GM12891 (cell line): ENCODE measurements at regions not wholly inside any gene's neighbourhood (a gene's known extent, or its start where the extent isn't known, plus 50 kb on each side); places are given as distances from the start of the nearest gene placed in this dataset.

Experiments used
- DNase-seq: peaks from one replicate; pipeline ENCODE4 v3.0.0; 2011; ENCODE audit warnings: low spot score; ENCODE audit not compliant: insufficient read length
- FAIRE-seq: peaks from 2 replicates; lab custom pipeline; 2011; peaks lifted over from hg19 to GRCh38; lab: Jason Lieb, UNC
- PAX5 ChIP-seq: IDR thresholded peaks from 2 replicates; pipeline ENCODE4 v1.6.1; 2011; ENCODE audit warnings: low read length, moderate library complexity, mild to moderate bottlenecking; ENCODE audit not compliant: insufficient read depth, severe bottlenecking
- POLR2A ChIP-seq: IDR thresholded peaks from 2 replicates; pipeline ENCODE4 v1.6.1; 2011; ENCODE audit warnings: low read depth, low read length, control low read depth
- POLR2AphosphoS5 ChIP-seq: IDR thresholded peaks from 2 replicates; pipeline ENCODE4 v1.6.1; 2011; ENCODE audit warnings: low read depth, low read length, control low read depth
- POU2F2 ChIP-seq: IDR thresholded peaks from 2 replicates; pipeline ENCODE4 v1.6.1; 2011; ENCODE audit warnings: low read depth, mild to moderate bottlenecking, control low read depth, low read length, moderate library complexity
- SPI1 ChIP-seq: IDR thresholded peaks from 2 replicates; pipeline ENCODE4 v1.6.1; 2011; ENCODE audit warnings: low read depth, low read length, control low read depth
- TAF1 ChIP-seq: IDR thresholded peaks from 2 replicates; pipeline ENCODE4 v1.6.1; 2011; ENCODE audit warnings: low read depth, low read length, control low read depth

- FAIRE-seq, result no peak
- TF ChIP-seq POLR2AphosphoS5 (no peak), SPI1 (no peak), TAF1 (no peak), POLR2A (no peak), POU2F2 (no peak)
- no peak for DNase-seq
Observed at GRCh38 chr2:66821168-66821567, 386.2 kb downstream of the MEIS1 start.

- no peak for DNase-seq
- TF ChIP-seq POLR2A, result no peak
- no peak for TF ChIP-seq TAF1
- no peak for FAIRE-seq
Observed at GRCh38 chr2:66822186-66822585, 387.3 kb downstream of the MEIS1 start.

GRCh38 chr2:66824926-66825325 is 390.0 kb downstream of the MEIS1 start:
- no peak for DNase-seq
- FAIRE-seq, result no peak
- no peak for TF ChIP-seq SPI1
- TF ChIP-seq POLR2A, result no peak
- TF ChIP-seq POLR2AphosphoS5, result no peak
- TF ChIP-seq TAF1, result no peak
- no peak for TF ChIP-seq POU2F2
- no peak for TF ChIP-seq PAX5

DNA sequence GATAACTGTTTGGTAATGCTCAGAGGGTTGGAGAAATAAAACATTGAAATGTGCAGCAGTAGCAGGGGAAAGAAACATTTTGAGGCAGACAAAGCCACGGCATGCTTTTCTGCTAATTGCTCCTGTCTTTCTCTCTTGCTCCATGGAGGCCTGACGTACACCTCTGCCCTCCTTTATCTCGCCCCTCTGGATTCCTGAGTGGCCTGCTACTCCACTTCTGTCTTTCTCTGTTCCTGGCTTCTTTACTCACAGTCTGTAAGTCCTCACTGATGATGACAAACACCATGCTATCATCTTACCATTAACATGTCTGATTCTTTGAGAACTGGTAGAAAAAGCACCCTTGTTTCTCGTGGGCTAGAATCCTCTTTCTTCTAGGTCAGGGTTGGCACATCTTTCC is 392.9 kb downstream of the MEIS1 start:
- TF ChIP-seq TAF1 (no peak), SPI1 (no peak), POLR2AphosphoS5 (no peak), POU2F2 (no peak), POLR2A (no peak), PAX5 (no peak)
- no peak for FAIRE-seq
- no peak for DNase-seq

- FAIRE-seq (no peak), DNase-seq (no peak)
- no peak for TF ChIP-seq PAX5
- no peak for TF ChIP-seq POLR2A
- no peak for TF ChIP-seq SPI1
- no peak for TF ChIP-seq POU2F2
- TF ChIP-seq POLR2AphosphoS5, result no peak
- no peak for TF ChIP-seq TAF1
Observed at GRCh38 chr2:66828876-66829275, 394.0 kb downstream of the MEIS1 start.

DNA sequence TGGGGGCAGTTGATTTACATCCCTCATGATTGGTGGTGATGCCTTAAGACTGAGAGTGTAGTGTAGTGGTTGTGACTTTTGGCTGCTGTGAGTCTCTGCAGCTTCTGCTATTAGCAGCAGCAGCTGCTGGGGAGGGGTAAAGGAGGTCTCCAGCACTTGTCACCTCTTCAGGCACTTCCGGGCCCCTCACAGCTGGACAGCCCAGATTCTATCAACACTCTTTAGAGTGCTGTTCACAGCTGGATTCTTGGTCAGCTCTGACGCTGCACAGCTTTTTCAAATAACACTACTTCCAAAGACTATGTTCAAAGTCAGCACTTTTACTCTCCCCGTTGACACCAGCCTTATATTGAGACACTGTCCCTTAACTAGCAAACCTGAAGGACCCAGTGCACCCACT is 396.0 kb downstream of the MEIS1 start:
- FAIRE-seq, result no peak
- DNase-seq, result no peak
- no peak for TF ChIP-seq PAX5
- no peak for TF ChIP-seq TAF1
- no peak for TF ChIP-seq POLR2A
- no peak for TF ChIP-seq POLR2AphosphoS5
- no peak for TF ChIP-seq POU2F2
- no peak for TF ChIP-seq SPI1

DNA sequence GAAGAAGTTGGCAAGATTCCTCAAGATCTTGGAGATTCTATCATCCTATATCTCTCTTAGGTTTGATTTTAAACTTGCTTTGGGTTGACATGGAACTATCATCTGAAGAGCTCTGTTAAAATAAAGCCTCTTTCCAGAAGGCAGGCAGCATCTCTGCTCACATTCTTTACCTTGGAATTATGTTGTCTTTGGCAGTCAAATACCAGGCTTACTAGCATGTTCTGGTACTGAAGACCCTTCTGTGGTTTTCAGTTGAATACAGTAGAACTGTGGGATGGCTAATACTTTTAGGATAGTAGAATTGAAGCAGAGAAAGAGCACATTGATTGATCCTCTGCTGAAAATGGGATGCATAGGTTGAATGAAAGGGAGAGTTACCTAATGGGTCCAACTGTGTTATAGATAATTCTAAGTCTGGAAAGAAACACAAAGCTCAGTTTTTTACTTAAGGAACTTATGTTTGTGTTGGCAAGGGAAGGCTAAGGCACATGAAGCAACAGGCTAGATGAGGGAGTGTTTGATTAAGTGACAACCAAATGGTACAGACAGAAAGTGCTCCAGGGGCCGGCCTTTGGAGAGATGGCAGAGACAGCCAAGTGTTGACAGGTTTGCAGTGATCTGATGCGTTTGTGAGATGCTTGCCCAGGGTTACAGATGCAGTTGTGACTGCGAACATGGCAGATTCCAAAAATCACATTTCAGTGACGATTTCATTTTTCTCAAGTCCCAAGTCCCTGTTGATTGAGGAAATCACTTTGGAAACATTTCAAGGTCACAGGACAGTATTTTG is 397.9 kb downstream of the MEIS1 start:
- DNase-seq (no peak), FAIRE-seq (no peak)
- no peak for TF ChIP-seq TAF1
- no peak for TF ChIP-seq SPI1
- no peak for TF ChIP-seq PAX5
- TF ChIP-seq POLR2AphosphoS5, result no peak
- no peak for TF ChIP-seq POLR2A
- no peak for TF ChIP-seq POU2F2

- DNase-seq, result no peak
- no peak for TF ChIP-seq POU2F2
- no peak for TF ChIP-seq TAF1
- no peak for TF ChIP-seq POLR2AphosphoS5
- TF ChIP-seq POLR2A, result no peak
- no peak for TF ChIP-seq PAX5
- TF ChIP-seq SPI1, result no peak
- no peak for FAIRE-seq
Observed at GRCh38 chr2:66834859-66835258, 399.9 kb downstream of the MEIS1 start.

GRCh38 chr2:66836851-66837250 is 401.9 kb downstream of the MEIS1 start:
- TF ChIP-seq POU2F2, result no peak
- TF ChIP-seq TAF1, result no peak
- no peak for TF ChIP-seq SPI1
- no peak for TF ChIP-seq POLR2AphosphoS5
- no peak for TF ChIP-seq POLR2A
- TF ChIP-seq PAX5, result no peak
- DNase-seq (no peak), FAIRE-seq (no peak)
